GM18861 (cell line): ENCODE measurements at regions not wholly inside any gene's neighbourhood (a gene's known extent, or its start where the extent isn't known, plus 50 kb on each side); places are given as distances from the start of the nearest gene placed in this dataset.

Experiments
- ATAC-seq: cut with Tn5 transposase; IDR thresholded peaks from one replicate; pipeline ENCODE4 v1.9.1; 2021; ENCODE audit not compliant: unreplicated experiment

GRCh38 chr6:169083508-169083874 lies 170.2 kb downstream of the THBS2 start:
- no peak for ATAC-seq

DNA sequence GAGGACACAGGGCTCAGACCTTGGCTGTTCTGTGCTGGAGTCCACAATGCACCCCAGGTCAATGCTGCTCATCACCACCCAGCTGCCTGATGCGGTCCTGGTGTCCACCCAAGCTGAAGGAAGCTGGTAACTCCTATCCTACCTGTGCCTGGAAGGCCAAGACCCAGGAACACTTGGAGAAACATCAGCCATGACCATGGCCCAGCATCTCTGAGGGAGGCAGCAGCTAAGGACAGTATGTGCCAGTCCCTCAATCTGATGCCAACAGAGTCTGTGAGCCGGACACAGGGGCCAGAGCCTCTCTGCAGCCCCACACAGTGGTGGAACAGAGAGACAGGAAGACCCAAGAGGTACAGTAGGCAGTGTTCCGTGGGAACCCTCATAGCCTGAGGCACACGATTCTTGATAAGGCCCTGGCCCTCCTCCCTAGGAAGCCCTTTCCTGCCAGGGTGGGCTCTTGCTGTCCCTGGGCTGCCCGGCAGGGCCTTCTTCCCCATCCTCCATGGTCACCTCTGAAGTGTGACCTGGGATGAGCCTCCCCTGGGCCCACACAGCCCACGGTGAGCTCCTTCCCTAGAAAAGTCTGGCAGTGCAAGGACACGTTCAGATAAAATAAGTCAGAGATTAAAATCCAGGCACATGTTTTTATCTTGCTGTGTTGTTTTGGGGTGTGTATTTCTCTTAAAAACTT lies 170.7 kb downstream of the THBS2 start:
- no peak for ATAC-seq

DNA sequence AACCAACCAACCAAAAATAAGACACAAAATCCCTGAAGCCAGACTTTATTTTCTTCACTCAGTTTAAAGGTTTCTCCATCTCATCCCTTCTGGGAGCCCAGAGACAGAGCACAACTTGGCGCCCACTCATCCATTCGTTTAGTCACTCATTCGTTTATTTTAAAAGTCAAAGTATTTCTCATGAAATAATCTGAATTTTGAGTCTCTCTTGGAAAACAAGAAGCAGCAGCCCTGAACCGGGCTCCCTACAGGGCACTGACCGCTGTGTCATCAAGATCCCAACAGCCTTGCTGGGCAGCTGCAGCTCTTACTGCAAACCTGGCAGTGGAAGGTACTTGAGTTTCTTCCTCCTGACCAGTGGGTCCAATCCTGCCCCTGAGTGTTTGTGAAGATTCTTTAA lies 171.6 kb downstream of the THBS2 start:
- ATAC-seq = no peak

DNA sequence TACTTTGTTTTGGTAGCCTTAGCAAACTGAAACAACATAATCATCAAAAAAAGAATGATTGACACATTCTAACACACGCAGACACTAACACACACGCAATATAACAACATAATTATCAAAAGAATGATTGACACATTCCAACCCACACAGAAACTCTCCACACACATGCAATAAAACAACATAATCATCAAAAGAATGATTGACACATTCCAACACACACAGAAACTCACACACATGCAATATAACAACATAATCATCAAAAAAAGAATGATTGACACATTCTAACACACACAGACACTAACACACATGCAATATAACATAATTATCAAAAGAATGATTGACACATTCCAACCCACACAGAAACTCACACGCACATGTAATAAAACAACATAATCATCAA lies 172.4 kb downstream of the THBS2 start:
- ATAC-seq = no peak

DNA sequence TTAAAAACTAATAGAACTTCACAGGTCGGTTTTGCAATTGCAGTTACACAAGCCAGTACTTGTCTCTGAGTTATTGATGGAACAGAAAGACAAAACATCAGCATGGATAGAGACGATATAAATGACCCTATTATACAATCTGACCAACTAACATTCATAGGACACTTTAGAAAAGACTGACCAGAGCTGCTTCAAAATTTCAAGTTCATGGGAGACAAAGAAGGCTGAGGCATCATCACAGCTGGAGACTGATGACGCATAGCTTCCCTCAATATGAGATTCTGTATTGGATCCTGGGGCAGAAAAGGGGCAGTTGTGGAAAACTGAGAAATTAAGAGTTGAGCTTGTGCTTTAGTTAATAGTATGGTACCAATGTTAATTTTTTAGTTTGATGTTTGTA lies 174.0 kb downstream of the THBS2 start:
- ATAC-seq = no peak

DNA sequence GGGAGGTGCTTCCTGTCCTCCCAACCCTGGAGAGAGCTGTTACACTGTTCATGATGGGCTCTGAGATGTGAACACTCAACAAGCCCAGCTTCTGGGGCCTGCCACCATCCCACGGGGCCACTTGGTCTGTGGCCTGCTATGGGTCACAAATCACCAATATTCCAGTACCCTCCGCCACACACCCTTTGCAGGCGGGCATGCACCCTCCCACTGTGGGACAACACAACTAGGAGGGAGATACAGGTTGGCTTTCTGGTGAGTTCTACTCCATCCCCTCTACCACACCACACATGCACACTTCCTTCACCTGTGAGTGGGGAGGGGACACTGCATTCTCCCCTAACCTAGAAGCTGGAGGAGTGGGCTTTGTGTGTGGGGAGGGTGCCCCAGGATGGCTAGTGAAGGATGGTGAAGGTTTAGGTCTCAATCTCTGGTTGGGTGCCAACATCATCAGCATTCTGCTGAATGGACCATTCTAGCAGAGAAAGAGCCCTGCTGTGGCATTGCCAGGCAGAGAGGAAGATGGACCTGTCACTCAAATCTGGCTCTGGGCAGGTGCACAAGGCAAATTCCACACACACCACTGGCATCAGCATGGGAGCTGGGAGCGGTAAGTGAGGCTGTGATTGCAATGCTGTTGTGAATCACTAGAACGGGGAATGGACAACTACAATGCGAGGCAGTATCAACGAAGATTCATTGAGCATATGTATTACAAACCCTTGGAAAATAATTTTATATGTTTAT lies 175.1 kb downstream of the THBS2 start:
- ATAC-seq = no peak

- ATAC-seq = no peak
These were observed 177.6 kb downstream of the THBS2 start for GRCh38 chr6:169075915-169076654.

- ATAC-seq = no peak
These were observed 178.3 kb downstream of the THBS2 start for GRCh38 chr6:169075211-169075914.

GRCh38 chr6:169074526-169074925 lies 179.1 kb downstream of the THBS2 start:
- no peak for ATAC-seq

DNA sequence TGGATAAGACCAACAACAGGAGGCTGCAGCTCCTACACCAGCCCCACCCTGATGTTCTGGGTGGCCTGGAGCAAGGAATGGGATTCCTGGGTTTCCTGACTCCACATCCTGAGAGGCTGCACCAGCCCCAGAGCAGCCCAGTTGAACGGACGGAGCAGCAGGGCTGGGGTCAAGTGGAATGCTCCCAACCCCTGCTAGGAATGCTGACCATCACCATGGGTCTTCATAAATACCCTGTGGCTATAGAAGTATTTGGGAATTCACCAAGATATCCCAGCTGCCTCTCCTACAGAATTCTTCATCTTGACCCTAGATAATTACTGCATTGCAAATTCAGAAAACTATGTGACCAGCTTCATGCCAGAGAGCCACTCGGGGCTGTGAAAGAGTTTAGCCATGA lies 180.3 kb downstream of the THBS2 start:
- ATAC-seq = no peak

DNA sequence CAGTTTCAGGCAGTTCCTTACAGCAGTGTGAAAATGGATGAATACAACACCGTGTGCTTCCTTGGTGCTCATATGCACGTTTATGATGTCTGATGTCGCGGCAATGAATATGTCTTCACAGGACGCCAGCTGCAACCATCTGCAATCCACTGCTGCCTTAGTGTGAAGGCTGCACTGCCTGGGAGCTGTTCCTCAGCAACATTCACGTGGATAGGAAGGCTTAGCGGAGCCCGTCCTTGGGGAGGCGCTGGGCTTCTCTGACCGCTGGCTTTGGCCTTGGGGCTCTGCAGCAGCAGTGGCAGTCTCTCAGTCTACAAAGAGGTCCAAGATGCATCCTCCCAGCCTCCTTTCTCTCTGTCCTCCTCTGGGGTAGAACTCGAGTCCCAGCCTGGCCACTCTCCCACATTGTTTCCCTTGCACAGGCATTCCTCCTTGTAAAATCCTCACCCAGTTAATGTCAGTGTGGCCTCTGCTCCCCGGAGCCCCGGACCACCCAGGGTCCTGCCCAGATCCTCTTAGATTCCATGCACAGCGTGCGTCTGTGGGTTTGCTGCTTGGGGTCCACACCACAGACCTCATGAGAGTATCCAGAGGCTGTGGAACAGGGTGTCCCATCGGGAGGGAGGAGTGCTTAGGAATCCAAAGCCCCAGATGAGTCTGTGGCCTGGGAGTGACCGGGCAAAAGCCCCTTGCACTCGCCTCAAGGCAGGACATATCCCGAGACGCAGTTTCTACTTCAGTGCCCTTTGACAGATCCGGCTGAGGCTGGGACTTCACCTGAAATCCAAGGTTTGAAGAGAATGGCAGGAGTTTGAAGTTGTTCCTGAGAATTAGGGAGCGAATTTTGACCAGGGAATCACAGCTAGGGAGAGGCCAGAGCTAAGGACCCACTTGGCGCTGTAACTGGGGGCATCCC lies 181.3 kb downstream of the THBS2 start:
- ATAC-seq = no peak

GRCh38 chr6:169071394-169071793 lies 182.3 kb downstream of the THBS2 start:
- no peak for ATAC-seq

DNA sequence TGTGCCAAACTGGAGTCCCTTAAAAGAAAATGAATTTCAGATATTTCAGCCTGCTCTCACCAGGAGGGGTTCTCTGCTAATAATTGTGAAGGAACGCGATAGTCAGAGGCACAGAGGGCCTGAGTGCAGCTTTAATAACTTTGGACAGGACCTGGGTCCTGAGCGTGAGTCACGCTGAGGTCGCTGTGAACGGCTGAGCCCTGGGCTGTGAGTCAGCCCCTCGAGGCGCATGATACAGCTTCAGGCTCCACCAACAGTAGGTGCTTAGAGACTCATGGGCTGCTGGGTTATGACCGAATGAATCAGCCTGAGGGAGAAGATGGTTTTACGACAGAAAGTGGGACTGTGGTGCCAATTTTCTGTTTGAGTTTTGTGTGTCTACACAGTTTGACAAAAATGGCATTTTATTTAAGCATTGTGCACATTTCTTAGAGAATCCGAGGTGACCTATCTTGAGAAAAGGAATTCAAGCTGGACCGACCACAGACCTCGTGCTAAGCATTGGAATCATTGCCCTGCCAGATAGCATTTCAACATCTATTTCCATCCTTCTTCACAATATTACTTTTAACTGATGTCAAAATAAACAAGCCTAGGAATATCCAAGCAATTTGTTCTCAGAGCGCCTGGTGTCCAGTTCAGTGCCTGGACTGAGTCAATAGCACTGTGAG lies 183.0 kb downstream of the THBS2 start:
- ATAC-seq = no peak

GRCh38 chr6:169069356-169069755 lies 184.3 kb downstream of the THBS2 start:
- ATAC-seq = no peak

DNA sequence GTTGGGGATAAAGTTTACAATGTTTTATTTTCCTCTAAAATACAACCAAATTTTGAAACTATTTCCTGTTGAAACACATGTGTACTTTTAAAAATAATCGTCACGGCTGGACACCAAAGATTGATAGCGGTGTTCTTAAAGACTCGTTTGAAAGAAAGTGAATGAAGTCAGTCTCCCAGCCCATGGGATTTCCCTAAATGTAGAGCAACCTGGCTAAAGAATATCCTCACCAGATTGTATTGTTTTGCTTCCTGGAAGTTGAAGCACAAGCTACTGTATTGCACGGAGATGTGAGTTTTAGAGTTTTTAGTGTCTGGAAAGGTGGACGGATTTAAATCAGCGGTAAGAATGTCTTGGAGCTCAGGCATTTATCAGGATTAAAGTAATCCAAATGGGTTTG lies 189.5 kb downstream of the THBS2 start:
- ATAC-seq = no peak

DNA sequence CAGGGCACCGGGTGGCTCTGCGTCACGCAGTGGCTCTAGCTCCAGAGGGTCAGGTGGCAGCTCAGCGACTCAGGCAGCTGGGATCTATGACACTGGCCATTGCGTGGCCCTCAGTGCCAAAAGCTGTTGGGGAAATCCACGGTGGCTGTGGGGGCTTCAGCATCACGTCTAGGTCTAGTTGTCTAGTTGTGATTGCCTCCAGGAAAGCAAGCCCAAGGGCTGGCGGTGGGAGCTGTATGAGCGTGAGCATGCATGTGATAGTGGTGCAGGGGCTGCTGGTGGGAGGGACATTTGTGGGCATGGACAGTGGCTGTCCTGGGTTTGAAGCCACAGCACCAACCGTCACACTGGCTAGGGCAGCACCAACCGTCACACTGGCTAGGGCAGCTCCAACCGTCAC lies 191.4 kb downstream of the THBS2 start:
- ATAC-seq = no peak

- ATAC-seq = no peak
These were observed 195.0 kb downstream of the THBS2 start for GRCh38 chr6:169058634-169059033.

DNA sequence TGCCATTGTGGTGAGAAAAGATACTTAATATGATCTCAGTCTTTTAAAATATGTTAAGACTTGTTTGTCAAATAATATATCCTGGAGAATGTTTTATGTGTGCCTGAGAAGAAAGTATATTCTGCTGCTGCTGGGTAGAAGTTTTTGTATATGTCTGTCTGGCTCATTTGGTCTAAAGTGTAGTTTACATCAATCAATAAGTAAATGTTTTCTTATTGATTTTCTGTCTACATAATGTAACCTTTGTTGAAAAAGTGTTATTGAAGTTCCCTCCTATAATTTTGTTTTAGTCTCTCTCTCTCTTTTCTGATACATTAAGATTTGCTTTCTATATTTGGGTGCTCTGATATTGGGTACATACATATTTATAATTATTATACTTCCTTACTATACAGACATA lies 201.2 kb downstream of the THBS2 start:
- ATAC-seq = no peak

DNA sequence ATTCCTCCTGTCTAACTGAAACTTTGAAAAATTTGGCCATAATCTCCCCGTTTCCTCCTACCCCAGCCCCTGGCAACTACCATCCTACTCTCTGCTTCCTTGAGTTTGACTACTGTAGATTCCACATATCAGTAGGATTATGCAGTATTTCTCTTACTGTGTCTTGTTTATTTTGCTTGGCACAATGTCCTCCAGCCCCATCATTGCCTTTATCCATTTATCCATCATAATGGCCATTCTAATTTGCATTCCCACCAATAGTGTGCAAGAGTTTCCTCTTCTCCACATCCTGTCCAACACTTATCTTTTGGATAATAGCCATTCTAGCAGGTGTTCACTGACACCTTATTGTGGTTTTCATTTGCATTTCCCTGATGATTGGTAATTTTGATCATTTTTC lies 202.3 kb downstream of the THBS2 start:
- ATAC-seq = no peak

- no peak for ATAC-seq
These were observed 204.8 kb downstream of the THBS2 start for GRCh38 chr6:169048865-169049205.
